Adrenal gland (tissue), 9 donors: ENCODE measurements at regions not wholly inside any gene's neighbourhood (a gene's known extent, or its start where the extent isn't known, plus 50 kb on each side); places are given as distances from the start of the nearest gene placed in this dataset.

Experiments
- DNase-seq, 7 donors: peaks; one replicate each; pipeline ENCODE4 v3.0.0-alpha.2; 2019 to 2020
- H3K27ac ChIP-seq, 5 donors: fragments of 200-600 bp; sonication (generic) in 4 of 5; 1 replicate in 3 of 5; 2 replicates in 2 of 5; pipeline versions ENCODE4 v1.5.1 to v1.8.0; 2016 to 2020; ENCODE audit warnings: mild to moderate bottlenecking in 1 of 5
- H3K27me3 ChIP-seq: fragments of 200-600 bp; 2 replicates; pipeline ENCODE4 v1.8.0; 2021
- H3K36me3 ChIP-seq, 2 donors: fragments of 200-600 bp; replicated peaks in 1 of 2; 1 replicate in 1 of 2; 2 replicates in 1 of 2; pipeline versions ENCODE4 v1.5.1 to v1.8.0; 2018 to 2022
- H3K4me1 ChIP-seq, 2 donors: fragments of 200-600 bp; replicated peaks in 1 of 2; 1 replicate in 1 of 2; 2 replicates in 1 of 2; pipeline versions ENCODE4 v1.5.1 to v1.8.0; 2018 to 2021
- H3K4me3 ChIP-seq, 4 donors: fragments of 200-600 bp; sonication (generic) in 3 of 4; one replicate each; pipeline ENCODE4 v1.5.1; 2016 to 2018
- H3K9me3 ChIP-seq, 3 donors: fragments of 200-600 bp; sonication (generic) in 1 of 3; replicated peaks in 1 of 3; 1 replicate in 2 of 3; 2 replicates in 1 of 3; pipeline versions ENCODE4 v1.5.1 to v1.8.0; 2016 to 2021
- POLR2A ChIP-seq, 2 donors: fragments of 450-650 bp; IDR thresholded peaks; one replicate each; pipeline ENCODE4 v1.6.1; 2017; ENCODE audit warnings: antibody characterized with exemption in 2 of 2, mild to moderate bottlenecking in 2 of 2, moderate library complexity in 1 of 2
- WGBS, 4 donors: extraction: QIAGEN DNeasy Blood & Tissue Kit in 2 of 4; methylation state at CpG; one replicate each; pipeline versions ENCODE4 v1.1.5 to v1.1.7; 2013 to 2017; 5-methylcytosine and 5-hydroxymethylcytosine counted together
- intact Hi-C, 2 donors: fragments of 100-400 bp; cut with DNase I; formaldehyde crosslinking; loops; one replicate each; pipeline versions ENCODE4 v1.14.1 to v1.15.0; 2022 to 2023
- TF ChIP-seq, protein P1 (sequence below), 6 experiments: fragments of 450-650 bp in 4 of 6; fragments of 200-600 bp in 2 of 6; sonication (generic) in 1 of 6; IDR thresholded peaks; 1 replicate in 5 of 6; 2 replicates in 1 of 6; pipeline versions ENCODE4 v1.5.1 to v1.8.0; 2016 to 2021; ENCODE audit warnings: antibody characterized with exemption in 6 of 6, mild to moderate bottlenecking in 2 of 6, moderate library complexity in 1 of 6
- donor health status: healthy with polysubstance abuse.
- donor health status: Bipolar disorder and iron deficiency.
- donor health status: DM: yes; HTN: yes; CAD: no.
- donor health status: DM: no; HTN: no; CAD: no.
- donor health status: DM: no; HTN: no; CAD: no.

DNA sequence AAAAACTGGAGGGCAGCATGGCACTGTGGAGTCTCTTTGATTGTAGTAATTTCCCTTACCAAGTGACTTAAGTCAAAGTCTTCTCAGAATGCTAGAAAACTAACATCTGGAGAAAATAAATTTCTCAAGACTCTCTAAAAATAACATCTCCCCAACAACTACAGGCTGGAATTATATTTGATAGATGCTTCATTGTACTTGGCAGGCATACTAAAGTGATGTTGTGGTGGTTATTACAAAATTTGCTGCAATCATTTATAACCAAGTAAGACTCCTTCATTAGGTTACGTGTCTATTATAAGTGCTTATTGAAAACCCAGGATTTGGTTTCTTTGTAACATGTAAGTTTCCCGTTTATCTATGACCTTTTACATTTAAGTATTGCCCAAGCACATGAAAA is 132.9 kb upstream of the NRIP1 start:
- 53 to 63% (median 61%) methylated on average over 2 of the region's 2 CpGs for WGBS, 4 donors
- Histone ChIP-seq H3K27ac (no peak overlapping the region), H3K9me3 (no peaks in the 10 kb centered on the region), H3K36me3 (no peaks in the 10 kb centered on the region), H3K27me3 (no peaks in the 10 kb centered on the region), H3K4me1 (peaks cover 0 to 6% of the 10 kb centered on the region in 2 donors), H3K4me3 (no peak overlapping the region)
- TF ChIP-seq, protein P1, sequence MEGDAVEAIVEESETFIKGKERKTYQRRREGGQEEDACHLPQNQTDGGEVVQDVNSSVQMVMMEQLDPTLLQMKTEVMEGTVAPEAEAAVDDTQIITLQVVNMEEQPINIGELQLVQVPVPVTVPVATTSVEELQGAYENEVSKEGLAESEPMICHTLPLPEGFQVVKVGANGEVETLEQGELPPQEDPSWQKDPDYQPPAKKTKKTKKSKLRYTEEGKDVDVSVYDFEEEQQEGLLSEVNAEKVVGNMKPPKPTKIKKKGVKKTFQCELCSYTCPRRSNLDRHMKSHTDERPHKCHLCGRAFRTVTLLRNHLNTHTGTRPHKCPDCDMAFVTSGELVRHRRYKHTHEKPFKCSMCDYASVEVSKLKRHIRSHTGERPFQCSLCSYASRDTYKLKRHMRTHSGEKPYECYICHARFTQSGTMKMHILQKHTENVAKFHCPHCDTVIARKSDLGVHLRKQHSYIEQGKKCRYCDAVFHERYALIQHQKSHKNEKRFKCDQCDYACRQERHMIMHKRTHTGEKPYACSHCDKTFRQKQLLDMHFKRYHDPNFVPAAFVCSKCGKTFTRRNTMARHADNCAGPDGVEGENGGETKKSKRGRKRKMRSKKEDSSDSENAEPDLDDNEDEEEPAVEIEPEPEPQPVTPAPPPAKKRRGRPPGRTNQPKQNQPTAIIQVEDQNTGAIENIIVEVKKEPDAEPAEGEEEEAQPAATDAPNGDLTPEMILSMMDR (IDR thresholded peaks at IDR 0.05): no peak
- no peak for TF ChIP-seq POLR2A (IDR thresholded peaks at IDR 0.05)
- intact Hi-C loops: no loop called here
- no peak for DNase-seq

DNA sequence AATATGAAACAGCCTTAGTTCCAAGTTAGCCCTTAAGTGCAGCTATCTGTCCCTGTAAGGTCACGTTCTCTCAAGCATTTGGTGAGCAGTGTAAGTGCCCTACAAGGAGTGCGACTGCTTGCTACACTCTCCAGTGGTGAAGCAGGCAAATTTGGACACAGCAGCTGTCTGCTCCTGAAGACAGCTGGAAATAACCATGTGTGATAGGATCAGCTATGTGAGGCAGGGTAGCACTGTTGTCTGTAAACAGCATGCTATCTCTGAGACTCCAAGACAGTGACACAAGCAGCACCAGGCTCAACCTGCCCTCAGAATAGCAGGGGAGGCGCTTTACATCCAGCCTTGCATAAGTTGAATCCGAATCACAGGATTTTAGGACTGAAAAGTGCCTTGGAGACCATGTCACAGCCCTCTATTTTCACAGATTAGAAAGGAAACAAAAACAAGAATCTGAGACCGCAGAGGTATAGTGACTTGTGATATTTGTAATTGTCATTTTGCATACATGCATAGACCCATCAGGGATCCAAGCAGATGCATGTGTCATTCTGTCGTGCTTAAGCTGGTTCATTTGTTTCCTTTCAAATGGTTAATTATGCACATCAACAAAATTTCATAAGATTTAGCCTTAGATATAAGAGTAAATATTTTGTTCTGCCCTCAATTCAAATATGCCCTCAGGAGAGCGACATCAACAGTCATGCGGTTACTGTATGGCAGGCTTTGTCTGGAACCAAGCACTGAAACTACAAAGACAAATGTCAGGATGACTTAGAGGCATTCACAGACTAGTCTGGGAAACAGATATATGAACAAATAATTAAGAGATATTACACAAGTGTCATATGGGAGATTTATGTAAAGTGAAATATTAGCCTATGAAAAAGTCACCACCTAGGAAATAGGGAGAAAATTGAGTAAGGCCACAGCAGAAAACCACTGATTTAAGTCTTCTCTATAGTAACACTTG is 134.9 kb upstream of the NRIP1 start:
- Histone ChIP-seq H3K4me1 (peaks cover 8 to 19% of the 10 kb centered on the region in 2 donors), H3K9me3 (no peaks in the 10 kb centered on the region), H3K36me3 (no peaks in the 10 kb centered on the region), H3K27me3 (no peaks in the 10 kb centered on the region), H3K27ac (no peak overlapping the region), H3K4me3 (no peak overlapping the region)
- intact Hi-C loops: loop anchor here in 1 of 2 donors (10.0 kb wide), 1 partner anchor 135 kb away; the partner anchor contains the start of gene NRIP1
- DNase-seq: no peak
- WGBS, 4 donors: 83 to 90% (median 87%) methylated on average over 8 of the region's 8 CpGs
- no peak for TF ChIP-seq POLR2A (IDR thresholded peaks at IDR 0.05)
- TF ChIP-seq, protein P1 (IDR thresholded peaks at IDR 0.05): no peak

DNA sequence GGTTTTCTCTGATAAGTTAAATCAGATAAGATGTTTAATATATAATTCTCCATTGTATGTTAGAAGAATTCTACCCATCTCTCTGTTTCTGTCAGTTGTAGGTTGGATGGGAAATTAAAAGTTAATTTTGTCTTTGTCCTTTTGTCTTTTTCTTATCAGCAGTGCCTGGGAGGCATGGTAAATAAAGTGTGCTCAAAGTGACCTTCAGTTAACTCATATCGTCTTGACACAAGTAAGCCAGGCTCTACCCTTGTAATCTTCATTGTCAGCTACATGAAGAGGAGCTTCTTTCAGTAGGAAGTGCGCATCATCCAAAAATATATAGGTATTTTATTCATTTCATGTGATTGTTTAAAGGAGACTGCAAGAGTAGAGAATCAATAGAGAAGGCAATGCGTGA is 138.9 kb upstream of the NRIP1 start:
- H3K36me3 ChIP-seq: no peaks in the 10 kb centered on the region
- no peaks in the 10 kb centered on the region for H3K9me3 ChIP-seq
- H3K4me1 ChIP-seq: peaks cover 8 to 17% of the 10 kb centered on the region in 2 donors
- no peak overlapping the region for H3K27ac ChIP-seq
- no peak for DNase-seq
- H3K27me3 ChIP-seq: no peaks in the 10 kb centered on the region
- no peak overlapping the region for H3K4me3 ChIP-seq
- intact Hi-C loops: loop anchor here in 1 of 2 donors (10.0 kb wide), 1 partner anchor 139 kb away; the partner anchor contains the start of gene NRIP1
- TF ChIP-seq, protein P1 (IDR thresholded peaks at IDR 0.05): no peak
- 49 to 57% (median 53%) methylated on average over 3 of the region's 3 CpGs for WGBS, 4 donors

DNA sequence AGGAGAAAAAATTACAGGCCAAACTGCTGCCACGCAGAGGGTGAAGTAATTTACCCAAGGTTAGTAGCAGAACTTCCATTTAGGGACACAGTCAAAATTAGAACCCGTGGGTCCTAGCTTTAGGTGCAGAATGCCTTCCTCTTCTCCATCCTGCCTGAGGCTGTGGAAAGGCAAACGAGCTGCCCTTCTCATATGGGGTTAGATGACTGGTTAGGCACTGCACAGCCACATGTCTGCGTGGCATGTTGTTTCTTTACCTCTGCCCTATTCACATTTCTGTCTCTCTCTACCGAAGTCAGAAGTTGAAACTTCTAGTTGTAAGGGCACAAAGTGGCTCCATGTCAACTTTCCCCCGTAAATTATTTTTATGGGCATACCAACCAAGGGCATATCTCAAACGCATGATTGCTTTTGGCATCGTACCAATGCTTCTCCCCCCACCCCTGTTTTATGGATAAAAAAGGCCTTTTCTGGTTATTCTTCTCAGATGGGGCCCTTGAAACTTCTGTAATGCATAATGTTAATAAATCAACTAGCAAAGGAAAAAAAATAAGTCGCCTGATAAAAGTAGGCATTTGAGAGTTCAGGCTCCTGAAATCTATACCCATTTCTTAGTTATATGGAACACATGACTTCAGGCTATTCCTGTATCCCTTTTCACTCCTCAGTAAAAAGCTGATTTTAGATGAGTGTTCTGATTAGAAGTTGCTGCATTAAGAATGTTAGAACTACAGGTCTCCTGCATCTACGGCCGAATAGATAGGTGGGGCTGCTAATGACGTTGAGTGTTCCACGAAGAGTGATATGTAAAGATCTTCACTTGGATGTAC is 139.6 kb upstream of the NRIP1 start:
- Histone ChIP-seq H3K27me3 (no peaks in the 10 kb centered on the region), H3K36me3 (no peaks in the 10 kb centered on the region), H3K9me3 (no peaks in the 10 kb centered on the region), H3K4me1 (peaks cover 8 to 17% of the 10 kb centered on the region in 2 donors), H3K27ac (peak overlapping the region in 1 of 5 donors; percentile 27), H3K4me3 (no peak overlapping the region)
- intact Hi-C loops: loop anchor here in 1 of 2 donors (10.0 kb wide), 1 partner anchor 140 kb away; the partner anchor contains the start of gene NRIP1
- peak in 1 of 7 donors; percentile 23 for DNase-seq
- 40 to 52% (median 46%) methylated on average over 13 of the region's 13 CpGs for WGBS, 4 donors
- no peak for TF ChIP-seq POLR2A (IDR thresholded peaks at IDR 0.05)
- TF ChIP-seq, protein P1 (IDR thresholded peaks at IDR 0.05): no peak
